ENCODE measurements at regions not wholly inside any gene's neighbourhood (a gene's known extent, or its start where the extent isn't known, plus 50 kb on each side); places are given as distances from the start of the nearest gene placed in this dataset.

GRCh38 chr2:41913921-41914609, 133.8 kb upstream of the PKDCC start:
- DNase-seq (ENCODE audit: low read depth): no peak

GRCh38 chr2:41914936-41915335, 132.9 kb upstream of the PKDCC start:
- no peak for DNase-seq (ENCODE audit: low read depth)

GRCh38 chr2:41916177-41916576, 131.6 kb upstream of the PKDCC start:
- DNase-seq (ENCODE audit: low read depth): no peak

GRCh38 chr2:41917587-41917986, 130.2 kb upstream of the PKDCC start:
- no peak for DNase-seq (ENCODE audit: low read depth)

- no peak for DNase-seq (ENCODE audit: low read depth)
Measured at GRCh38 chr2:41919135-41919534, 128.7 kb upstream of the PKDCC start.

GRCh38 chr2:41920181-41920580, 127.6 kb upstream of the PKDCC start:
- no peak for DNase-seq (ENCODE audit: low read depth)

- no peak for DNase-seq (ENCODE audit: low read depth)
Measured at GRCh38 chr2:41920812-41921211, 127.0 kb upstream of the PKDCC start.

- DNase-seq (ENCODE audit: low read depth): no peak
Measured at GRCh38 chr2:41922177-41922576, 125.6 kb upstream of the PKDCC start.

GRCh38 chr2:41923156-41923786, 124.5 kb upstream of the PKDCC start:
- no peak for DNase-seq (ENCODE audit: low read depth)

GRCh38 chr2:41924024-41924423, 123.8 kb upstream of the PKDCC start:
- no peak for DNase-seq (ENCODE audit: low read depth)

- DNase-seq (ENCODE audit: low read depth): no peak
Measured at GRCh38 chr2:41924709-41925408, 123.0 kb upstream of the PKDCC start.

- no peak for DNase-seq (ENCODE audit: low read depth)
Measured at GRCh38 chr2:41925712-41926111, 122.1 kb upstream of the PKDCC start.

GRCh38 chr2:41926614-41927580, 120.9 kb upstream of the PKDCC start:
- no peak for DNase-seq (ENCODE audit: low read depth)

- DNase-seq (ENCODE audit: low read depth): no peak
Measured at GRCh38 chr2:41927581-41928264, 120.1 kb upstream of the PKDCC start.

GRCh38 chr2:41928526-41928925, 119.3 kb upstream of the PKDCC start:
- no peak for DNase-seq (ENCODE audit: low read depth)

GRCh38 chr2:41930807-41931566, 116.8 kb upstream of the PKDCC start:
- no peak for DNase-seq (ENCODE audit: low read depth)

GRCh38 chr2:41932241-41933045, 115.4 kb upstream of the PKDCC start:
- no peak for DNase-seq (ENCODE audit: low read depth)

- no peak for DNase-seq (ENCODE audit: low read depth)
Measured at GRCh38 chr2:41933046-41933420, 114.8 kb upstream of the PKDCC start.

- DNase-seq (ENCODE audit: low read depth): no peak
Measured at GRCh38 chr2:41933585-41934320, 114.1 kb upstream of the PKDCC start.

Data from stimulated activated CD8-positive, alpha-beta memory T cell treated with anti-CD3 and anti-CD28 coated beads, Interleukin-7, amount 100 ng/mL, for 24 hours (primary cell).